HG02678 (cell line): ENCODE measurements at regions not wholly inside any gene's neighbourhood (a gene's known extent, or its start where the extent isn't known, plus 50 kb on each side); places are given as distances from the start of the nearest gene placed in this dataset.

Experiments
- ATAC-seq: cut with Tn5 transposase; IDR thresholded peaks from one replicate; pipeline ENCODE4 v1.9.1; 2021; ENCODE audit warnings: mild to moderate bottlenecking, moderate library complexity; ENCODE audit not compliant: unreplicated experiment

GRCh38 chr16:63983401-63983800 is 1138.5 kb downstream of the CDH11 start:
- ATAC-seq, result no peak

DNA sequence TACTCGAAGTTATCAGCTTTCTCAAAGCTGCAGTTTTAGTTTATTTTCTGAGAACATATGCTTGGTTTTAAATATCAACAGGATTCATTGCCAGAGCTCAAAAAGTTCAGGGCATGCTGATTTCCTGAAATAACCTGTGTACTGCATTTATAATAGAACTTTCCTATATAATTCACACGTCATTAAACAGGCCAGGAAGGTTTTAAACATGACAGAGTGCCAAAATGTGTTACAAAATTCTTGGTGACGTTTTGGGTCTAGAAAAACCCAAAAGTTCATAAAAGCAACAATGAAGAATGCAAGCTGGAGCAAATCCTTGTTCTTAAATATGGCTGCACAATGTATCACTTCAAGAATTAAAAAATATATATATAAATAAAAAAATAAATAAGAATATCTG is 1139.1 kb downstream of the CDH11 start:
- no peak for ATAC-seq

DNA sequence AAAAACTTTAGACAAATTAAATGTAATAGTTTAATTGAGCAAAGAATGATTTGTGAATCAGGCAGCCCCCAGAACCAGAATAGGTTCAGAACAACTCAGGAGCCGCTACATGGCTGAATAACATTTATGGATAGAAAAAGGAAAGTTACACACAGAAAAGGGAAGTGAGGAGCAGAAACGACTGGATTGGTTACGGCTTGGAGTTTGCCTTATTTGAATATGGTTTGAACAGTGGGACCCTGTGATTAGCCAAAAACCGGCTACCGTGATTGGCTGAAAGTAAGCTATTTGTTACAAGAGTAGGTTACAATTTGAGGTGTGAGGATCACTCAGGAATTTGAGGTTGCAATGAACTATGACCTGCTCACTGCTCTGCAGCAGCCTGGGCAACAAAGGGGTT is 1139.8 kb downstream of the CDH11 start:
- no peak for ATAC-seq

DNA sequence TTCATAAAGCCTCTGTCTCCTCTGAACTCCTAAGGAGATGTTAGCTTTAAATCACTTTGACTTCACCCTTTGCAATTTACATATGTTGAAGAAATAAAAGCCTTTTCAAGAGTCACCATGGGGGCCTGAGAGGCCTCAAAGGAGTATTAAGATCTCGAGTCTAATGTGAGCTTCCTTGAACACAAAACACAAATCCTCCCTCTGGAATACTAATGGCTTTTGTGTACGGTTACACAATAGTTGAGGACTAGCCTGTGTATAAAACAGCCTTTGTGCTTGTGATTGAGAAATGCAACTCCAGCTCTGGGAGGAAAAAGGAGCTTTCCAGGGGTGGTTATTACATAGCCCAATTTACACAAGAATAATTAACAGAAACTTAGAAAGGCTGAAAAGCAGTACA is 1140.2 kb downstream of the CDH11 start:
- no peak for ATAC-seq

DNA sequence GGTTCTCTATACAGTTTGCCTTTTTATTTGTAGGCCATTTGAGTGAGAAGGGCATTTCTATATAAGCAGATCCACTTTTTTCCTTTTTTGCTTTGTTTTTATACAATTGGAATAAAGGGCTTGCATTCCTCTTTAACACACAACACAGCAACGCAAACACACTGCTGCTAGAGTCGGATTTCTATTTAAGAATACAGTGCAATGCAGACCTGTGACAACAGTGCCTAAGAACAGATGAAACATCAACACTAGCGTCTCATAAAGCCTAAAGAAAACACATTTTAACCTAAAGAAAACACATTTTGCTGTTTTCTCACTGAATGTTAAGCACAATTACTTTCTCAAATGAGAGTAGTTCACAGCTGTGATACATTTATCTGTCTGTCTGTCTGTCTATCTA is 1141.1 kb downstream of the CDH11 start:
- no peak for ATAC-seq

GRCh38 chr16:63978240-63978639 is 1143.6 kb downstream of the CDH11 start:
- ATAC-seq, result no peak

DNA sequence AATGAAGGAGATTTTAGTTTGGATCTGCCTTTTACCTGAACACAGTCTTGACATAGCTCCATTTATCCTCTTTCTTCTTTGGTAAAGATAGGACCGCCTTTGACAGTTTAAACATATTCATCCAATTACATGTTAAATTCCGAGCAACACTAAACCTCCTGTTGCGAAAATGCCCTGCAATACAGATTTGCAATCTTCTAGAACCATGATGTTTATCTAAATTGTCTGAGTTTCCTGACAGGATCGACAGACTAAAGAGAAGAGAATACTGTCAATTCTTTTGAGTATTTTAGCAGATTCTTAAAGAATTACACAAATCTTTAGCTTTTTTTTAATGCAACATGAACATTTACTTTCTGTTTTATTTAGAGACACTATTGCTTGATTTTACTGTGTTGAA is 1145.5 kb downstream of the CDH11 start:
- ATAC-seq, result no peak

GRCh38 chr16:63975669-63976068 is 1146.2 kb downstream of the CDH11 start:
- no peak for ATAC-seq

- ATAC-seq, result no peak
These were observed 1153.9 kb downstream of the CDH11 start for GRCh38 chr16:63967966-63968365.

GRCh38 chr16:63960321-63960720 is 1161.5 kb downstream of the CDH11 start:
- no peak for ATAC-seq

GRCh38 chr16:63947022-63947421 is 1174.8 kb downstream of the CDH11 start:
- no peak for ATAC-seq

GRCh38 chr16:63945806-63946205 is 1176.1 kb downstream of the CDH11 start:
- no peak for ATAC-seq

DNA sequence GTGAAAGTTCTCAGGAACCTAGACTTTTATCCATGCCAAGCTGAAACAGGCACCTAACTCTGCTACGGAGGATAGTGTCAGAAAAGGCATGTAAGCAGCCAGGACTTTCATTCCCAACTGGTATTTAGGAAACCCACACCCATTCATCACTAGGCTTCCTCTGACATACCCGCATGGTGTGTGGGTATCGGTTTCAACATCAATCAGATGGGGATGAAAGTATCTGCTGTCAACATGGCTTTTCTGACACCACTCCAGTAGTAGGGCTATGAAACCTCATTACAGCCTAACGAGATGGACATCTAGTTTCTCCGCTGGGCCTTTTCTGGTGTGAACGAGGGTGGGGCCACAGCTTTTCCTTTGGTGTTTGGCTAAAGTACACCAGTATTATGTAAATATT is 1178.3 kb downstream of the CDH11 start:
- ATAC-seq, result no peak

GRCh38 chr16:63938661-63939060 is 1183.2 kb downstream of the CDH11 start:
- no peak for ATAC-seq

GRCh38 chr16:63933841-63934240 is 1188.0 kb downstream of the CDH11 start:
- ATAC-seq, result no peak

DNA sequence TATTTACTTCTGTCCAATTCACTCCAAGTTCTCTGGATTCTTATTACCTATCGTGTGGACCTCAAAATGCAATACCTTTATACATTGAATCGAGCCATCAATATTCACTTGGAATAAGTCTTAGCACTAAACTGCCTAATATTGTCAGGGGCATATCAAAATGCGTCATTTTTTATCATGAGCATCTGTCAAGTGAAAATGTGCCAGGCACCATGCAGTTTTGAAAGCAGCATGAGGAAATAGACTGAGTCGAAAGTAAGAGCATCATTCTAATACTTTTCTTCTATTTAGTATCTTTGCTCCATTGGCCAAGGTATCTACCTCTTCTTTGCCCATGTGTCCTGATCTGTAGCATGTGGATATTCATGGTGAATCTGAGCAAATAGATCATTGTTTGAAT is 1193.4 kb downstream of the CDH11 start:
- ATAC-seq, result no peak

- no peak for ATAC-seq
These were observed 1196.6 kb downstream of the CDH11 start for GRCh38 chr16:63925221-63925620.

DNA sequence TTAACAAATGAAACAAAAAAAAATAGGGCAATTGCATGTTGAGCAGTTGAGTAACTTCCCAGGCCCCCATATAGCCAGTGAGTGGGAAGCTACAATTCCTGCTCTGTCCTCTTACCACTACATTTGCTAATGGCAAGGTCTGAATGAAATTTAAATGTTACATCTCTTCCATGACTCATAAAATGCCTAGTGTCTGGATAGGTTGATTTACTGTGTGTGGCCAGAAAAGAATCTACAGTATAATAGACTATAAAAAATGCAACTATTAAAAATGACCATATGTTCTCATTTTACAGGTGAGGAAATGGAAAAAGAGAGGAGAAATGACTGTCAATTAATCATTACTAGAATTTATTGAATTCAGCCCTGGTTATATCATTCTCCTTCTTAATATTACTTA is 1199.3 kb downstream of the CDH11 start:
- ATAC-seq, result no peak

DNA sequence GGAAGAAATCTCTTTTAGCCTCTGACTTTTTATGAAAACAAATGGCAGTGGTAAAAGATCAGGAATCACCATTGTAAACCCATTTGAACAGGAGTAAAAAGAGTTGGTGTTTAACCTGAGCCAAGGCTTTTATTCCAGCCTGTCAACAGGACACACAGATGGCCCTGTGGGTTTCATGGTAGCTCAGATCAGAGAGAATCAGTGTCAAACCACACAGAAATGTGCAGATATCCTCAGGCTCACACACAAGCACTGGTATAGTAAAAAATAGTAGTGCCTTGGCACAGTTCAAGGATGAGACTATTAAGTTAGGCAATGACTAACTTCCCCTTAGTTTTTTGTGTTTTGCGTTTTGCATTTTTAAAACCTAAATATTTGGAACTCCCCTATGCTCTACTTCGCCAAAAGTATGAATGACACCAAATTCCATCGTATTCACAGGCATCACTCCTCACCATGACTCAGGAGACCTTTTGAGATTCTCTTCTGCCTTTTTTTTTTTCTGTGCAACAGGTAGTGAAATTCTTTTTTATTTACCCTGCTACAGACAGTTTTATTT is 1200.0 kb downstream of the CDH11 start:
- no peak for ATAC-seq

DNA sequence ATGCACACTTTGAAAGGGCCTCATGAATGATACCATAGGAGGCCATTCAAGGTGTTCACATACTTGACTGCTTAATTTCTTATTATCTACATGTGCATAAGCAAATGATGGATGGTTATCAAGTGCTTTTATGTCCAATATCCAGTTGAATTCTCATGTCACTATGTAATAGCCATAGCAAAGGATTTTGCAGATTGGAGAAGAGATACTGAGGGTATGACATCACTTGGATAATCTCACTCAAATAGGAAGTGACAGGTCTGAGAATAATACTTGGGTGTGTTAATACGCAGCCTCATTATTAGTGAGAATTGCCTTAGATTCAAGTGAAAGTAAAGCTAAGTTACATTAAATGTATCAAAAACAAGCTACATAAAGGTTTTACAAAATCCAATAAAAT is 1208.6 kb downstream of the CDH11 start:
- no peak for ATAC-seq

DNA sequence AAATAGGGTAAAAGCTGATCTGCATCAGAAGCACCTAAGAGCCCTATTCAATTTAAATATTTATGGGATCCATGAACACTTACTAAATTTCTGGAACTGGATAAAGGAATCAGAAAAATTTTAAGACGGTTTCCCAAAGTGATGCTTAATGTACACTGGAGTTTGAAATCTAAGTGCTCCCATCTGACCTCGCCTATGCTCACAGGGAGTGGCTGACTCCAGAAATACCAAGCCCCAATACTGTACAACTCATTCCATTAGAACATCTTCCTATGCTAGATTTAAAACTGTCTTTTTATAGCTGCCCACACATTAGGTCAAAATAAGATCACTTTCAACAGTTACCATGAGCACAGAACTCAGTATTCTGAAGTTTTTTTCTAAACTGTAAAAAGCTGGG is 1214.6 kb downstream of the CDH11 start:
- ATAC-seq, result no peak

- ATAC-seq, result no peak
These were observed 1216.9 kb downstream of the CDH11 start for GRCh38 chr16:63904930-63905329.

GRCh38 chr16:63904182-63904581 is 1217.7 kb downstream of the CDH11 start:
- no peak for ATAC-seq
